Hepatocyte (in vitro differentiated cells): ENCODE measurements at regions not wholly inside any gene's neighbourhood (a gene's known extent, or its start where the extent isn't known, plus 50 kb on each side); places are given as distances from the start of the nearest gene placed in this dataset.

Experiments
- DNase-seq: peaks from one replicate; pipeline ENCODE4 v3.0.0-alpha.2; 2016; ENCODE audit warnings: low spot score
- H2AFZ ChIP-seq: fragments of 200-600 bp; sonication (generic); 2 replicates; pipeline ENCODE4 v1.6.0; 2016; ENCODE audit warnings: antibody characterized with exemption, mild to moderate bottlenecking
- H3K27ac ChIP-seq: fragments of 200-600 bp; sonication (generic); 2 replicates; pipeline ENCODE4 v1.5.1; 2016; ENCODE audit warnings: mild to moderate bottlenecking
- H3K27me3 ChIP-seq: fragments of 200-600 bp; sonication (generic); 2 replicates; pipeline ENCODE4 v1.6.1; 2016
- H3K36me3 ChIP-seq: fragments of 200-600 bp; sonication (generic); replicated peaks from 2 replicates; pipeline ENCODE4 v1.5.1; 2016; ENCODE audit warnings: low read depth; ENCODE audit not compliant: insufficient read depth
- H3K4me1 ChIP-seq: fragments of 200-600 bp; sonication (generic); 2 replicates; pipeline ENCODE4 v1.5.1; 2016; ENCODE audit warnings: mild to moderate bottlenecking, moderate library complexity; ENCODE audit not compliant: insufficient read depth
- H3K4me2 ChIP-seq: fragments of 200-600 bp; sonication (generic); 2 replicates; pipeline ENCODE4 v1.6.0; 2016
- H3K4me3 ChIP-seq: fragments of 200-600 bp; sonication (generic); 2 replicates; pipeline ENCODE4 v1.5.1; 2016; ENCODE audit warnings: mild to moderate bottlenecking
- H3K79me2 ChIP-seq: fragments of 200-600 bp; sonication (generic); 2 replicates; pipeline ENCODE4 v1.6.0; 2017; ENCODE audit warnings: mild to moderate bottlenecking
- H3K9me2 ChIP-seq: fragments of 200-600 bp; sonication (generic); replicated peaks from 2 replicates; pipeline ENCODE4 v1.6.0; 2017; ENCODE audit warnings: mild to moderate bottlenecking; ENCODE audit not compliant: insufficient read depth
- H3K9me3 ChIP-seq: fragments of 200-600 bp; sonication (generic); 2 replicates; pipeline ENCODE4 v1.5.1; 2016; ENCODE audit warnings: low read depth, mild to moderate bottlenecking
- H4K20me1 ChIP-seq: fragments of 200-600 bp; sonication (generic); 2 replicates; pipeline ENCODE4 v1.6.0; 2016; ENCODE audit warnings: mild to moderate bottlenecking; ENCODE audit not compliant: insufficient read depth, poor library complexity, severe bottlenecking
- EZH2 ChIP-seq: fragments of 200-600 bp; sonication (generic); IDR thresholded peaks from 2 replicates; pipeline ENCODE4 v1.6.1; 2016; ENCODE audit warnings: antibody characterized with exemption, mild to moderate bottlenecking, borderline replicate concordance
- EZH2phosphoT487 ChIP-seq: fragments of 200-600 bp; sonication (generic); IDR thresholded peaks from one replicate; pipeline ENCODE4 v1.6.1; 2018; ENCODE audit warnings: antibody characterized with exemption, mild to moderate bottlenecking, low read depth, moderate library complexity; ENCODE audit not compliant: unreplicated experiment, severe bottlenecking
- WGBS: methylation state at CpG from one replicate; pipeline ENCODE4 v1.1.6; 2016; ENCODE audit warnings: low lambda C conversion rate; ENCODE audit errors: missing lambda C conversion rate; 5-methylcytosine and 5-hydroxymethylcytosine counted together
- TF ChIP-seq, protein P1 (sequence below): fragments of 200-600 bp; sonication (generic); IDR thresholded peaks from 2 replicates; pipeline ENCODE4 v1.5.1; 2016; ENCODE audit warnings: antibody characterized with exemption, mild to moderate bottlenecking; ENCODE audit not compliant: poor library complexity

DNA sequence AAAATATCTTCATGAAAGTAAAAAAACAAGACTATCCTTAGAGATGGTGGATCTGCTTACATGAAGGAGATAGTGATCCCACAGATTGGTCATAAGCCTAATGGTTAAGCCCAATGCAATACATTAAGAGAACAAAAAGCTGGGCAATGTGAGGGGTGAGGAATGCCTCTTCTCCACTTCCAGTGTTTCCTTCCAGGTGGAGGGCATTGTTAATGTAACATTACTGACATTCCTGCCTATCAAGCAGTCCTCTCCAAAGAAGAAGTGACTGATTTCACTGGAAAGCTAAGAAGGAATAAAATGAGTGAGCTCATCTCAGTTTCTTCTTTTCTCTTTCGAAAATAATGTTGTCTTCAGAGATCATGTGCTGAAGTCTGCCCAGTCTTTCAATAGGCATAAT lies 207.8 kb downstream of the RAB38 start:
- no peak overlapping the region for H3K27ac ChIP-seq
- no peak overlapping the region for H2AFZ ChIP-seq
- H3K27me3 ChIP-seq = no peaks in the 10 kb centered on the region
- no peak overlapping the region for H3K4me2 ChIP-seq
- DNase-seq = no peak
- H3K36me3 ChIP-seq = no peaks in the 10 kb centered on the region
- H3K9me2 ChIP-seq = no peaks in the 10 kb centered on the region
- H3K4me1 ChIP-seq = no peaks in the 10 kb centered on the region
- no peaks in the 10 kb centered on the region for H3K9me3 ChIP-seq
- H3K79me2 ChIP-seq = no peaks in the 10 kb centered on the region
- TF ChIP-seq EZH2phosphoT487 (no peak), EZH2 (no peak)
- TF ChIP-seq, protein P1, sequence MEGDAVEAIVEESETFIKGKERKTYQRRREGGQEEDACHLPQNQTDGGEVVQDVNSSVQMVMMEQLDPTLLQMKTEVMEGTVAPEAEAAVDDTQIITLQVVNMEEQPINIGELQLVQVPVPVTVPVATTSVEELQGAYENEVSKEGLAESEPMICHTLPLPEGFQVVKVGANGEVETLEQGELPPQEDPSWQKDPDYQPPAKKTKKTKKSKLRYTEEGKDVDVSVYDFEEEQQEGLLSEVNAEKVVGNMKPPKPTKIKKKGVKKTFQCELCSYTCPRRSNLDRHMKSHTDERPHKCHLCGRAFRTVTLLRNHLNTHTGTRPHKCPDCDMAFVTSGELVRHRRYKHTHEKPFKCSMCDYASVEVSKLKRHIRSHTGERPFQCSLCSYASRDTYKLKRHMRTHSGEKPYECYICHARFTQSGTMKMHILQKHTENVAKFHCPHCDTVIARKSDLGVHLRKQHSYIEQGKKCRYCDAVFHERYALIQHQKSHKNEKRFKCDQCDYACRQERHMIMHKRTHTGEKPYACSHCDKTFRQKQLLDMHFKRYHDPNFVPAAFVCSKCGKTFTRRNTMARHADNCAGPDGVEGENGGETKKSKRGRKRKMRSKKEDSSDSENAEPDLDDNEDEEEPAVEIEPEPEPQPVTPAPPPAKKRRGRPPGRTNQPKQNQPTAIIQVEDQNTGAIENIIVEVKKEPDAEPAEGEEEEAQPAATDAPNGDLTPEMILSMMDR = no peak
- no peaks in the 10 kb centered on the region for H4K20me1 ChIP-seq
- 89% methylated on average over 1 of the region's 1 CpG for WGBS
- H3K4me3 ChIP-seq = no peak overlapping the region

DNA sequence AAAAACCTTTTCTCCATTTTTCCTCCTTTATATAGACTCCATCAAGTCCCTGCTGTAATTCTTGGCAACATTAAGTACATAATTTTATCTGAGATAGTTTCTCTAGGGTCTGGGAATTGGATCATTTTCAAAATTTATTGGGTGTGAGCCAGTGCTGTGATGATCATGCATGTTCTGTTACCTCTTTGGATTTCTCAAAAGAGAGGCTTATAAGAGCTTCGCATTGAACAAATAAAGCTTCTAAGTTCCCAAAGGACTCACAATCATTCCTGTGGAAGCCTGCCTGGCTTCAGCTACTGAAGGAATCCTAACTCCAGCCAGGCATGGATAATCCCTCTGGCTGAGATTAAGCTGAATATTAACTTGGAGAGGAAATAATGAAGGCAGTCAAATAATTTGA lies 208.5 kb downstream of the RAB38 start:
- H4K20me1 ChIP-seq = no peaks in the 10 kb centered on the region
- no peaks in the 10 kb centered on the region for H3K27me3 ChIP-seq
- no peak overlapping the region for H3K4me2 ChIP-seq
- no peak overlapping the region for H3K4me3 ChIP-seq
- no peaks in the 10 kb centered on the region for H3K79me2 ChIP-seq
- no peak for TF ChIP-seq EZH2
- TF ChIP-seq, protein P1 = no peak
- no peak overlapping the region for H2AFZ ChIP-seq
- no peaks in the 10 kb centered on the region for H3K4me1 ChIP-seq
- no peak overlapping the region for H3K27ac ChIP-seq
- H3K9me2 ChIP-seq = no peaks in the 10 kb centered on the region
- no peaks in the 10 kb centered on the region for H3K9me3 ChIP-seq
- no peak for DNase-seq
- 59% methylated on average over 1 of the region's 1 CpG for WGBS
- H3K36me3 ChIP-seq = no peaks in the 10 kb centered on the region

DNA sequence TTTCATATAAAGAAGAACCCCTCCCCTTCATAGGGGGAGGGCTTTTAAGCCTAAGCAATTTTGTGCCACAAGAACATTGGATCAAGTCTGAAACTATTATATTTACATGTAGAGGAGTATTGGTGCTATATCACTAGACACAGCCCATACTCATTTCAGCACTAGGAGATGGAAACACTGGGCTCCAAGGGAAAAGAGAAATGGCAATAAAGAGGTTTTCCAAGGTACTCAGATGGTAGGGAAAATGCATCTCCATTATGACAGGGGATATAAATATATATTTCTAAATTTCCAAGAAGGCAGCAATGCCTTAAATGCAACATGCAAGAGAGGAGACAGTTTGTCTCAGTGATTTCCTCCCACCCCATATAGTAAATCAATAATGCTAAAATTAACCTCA lies 209.0 kb downstream of the RAB38 start:
- no peaks in the 10 kb centered on the region for H3K36me3 ChIP-seq
- H2AFZ ChIP-seq = no peak overlapping the region
- H3K27me3 ChIP-seq = no peaks in the 10 kb centered on the region
- no peak overlapping the region for H3K4me2 ChIP-seq
- H3K9me3 ChIP-seq = no peaks in the 10 kb centered on the region
- no peaks in the 10 kb centered on the region for H3K79me2 ChIP-seq
- no peaks in the 10 kb centered on the region for H3K4me1 ChIP-seq
- TF ChIP-seq, protein P1 = no peak
- no peak for TF ChIP-seq EZH2
- TF ChIP-seq EZH2phosphoT487 = no peak
- no peaks in the 10 kb centered on the region for H4K20me1 ChIP-seq
- DNase-seq = no peak
- no peak overlapping the region for H3K27ac ChIP-seq
- H3K4me3 ChIP-seq = no peak overlapping the region
- no peaks in the 10 kb centered on the region for H3K9me2 ChIP-seq

DNA sequence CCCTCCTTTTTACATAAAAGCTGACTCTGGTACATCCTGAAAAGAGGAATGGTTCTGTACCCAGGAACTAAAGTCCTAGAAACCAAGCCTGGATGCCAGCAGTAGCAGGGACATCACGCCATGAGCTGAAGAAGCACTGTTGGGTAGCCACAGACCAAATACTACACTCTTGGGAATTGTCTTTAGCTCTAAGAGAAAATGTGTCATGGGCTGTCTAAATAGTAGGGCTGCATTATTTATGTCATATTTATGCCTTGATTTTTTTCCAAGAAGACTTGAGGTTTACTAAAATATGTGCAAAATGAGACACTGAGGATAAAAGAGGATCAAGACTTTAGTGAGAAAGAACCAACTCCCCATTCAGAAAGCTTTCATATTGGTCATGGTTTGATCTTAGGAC lies 213.6 kb downstream of the RAB38 start:
- Histone ChIP-seq H2AFZ (no peak overlapping the region), H3K4me1 (no peaks in the 10 kb centered on the region), H3K36me3 (no peaks in the 10 kb centered on the region), H3K27me3 (no peaks in the 10 kb centered on the region), H3K79me2 (no peaks in the 10 kb centered on the region), H3K9me2 (no peaks in the 10 kb centered on the region), H3K27ac (no peak overlapping the region), H3K4me3 (no peak overlapping the region), H4K20me1 (no peaks in the 10 kb centered on the region), H3K4me2 (no peak overlapping the region), H3K9me3 (no peaks in the 10 kb centered on the region)
- WGBS = 78% methylated on average over 1 of the region's 1 CpG
- no peak for TF ChIP-seq EZH2phosphoT487
- no peak for TF ChIP-seq EZH2
- TF ChIP-seq, protein P1 = no peak
- no peak for DNase-seq
